Neural progenitor cell (in vitro differentiated cells): ENCODE measurements at regions not wholly inside any gene's neighbourhood (a gene's known extent, or its start where the extent isn't known, plus 50 kb on each side); places are given as distances from the start of the nearest gene placed in this dataset.

Experiments used
- DNase-seq: peaks from one replicate; pipeline ENCODE4 v3.0.0-alpha.2; 2016; ENCODE audit warnings: low spot score
- H2AFZ ChIP-seq: fragments of 200-600 bp; sonication (generic); replicated peaks from 2 replicates; pipeline ENCODE4 v1.6.1; 2016; ENCODE audit warnings: antibody characterized with exemption
- H3F3A ChIP-seq: fragments of 200-600 bp; sonication (generic); 2 replicates; pipeline ENCODE4 v1.6.1; 2016; ENCODE audit warnings: antibody characterized with exemption, low read depth
- H3K27ac ChIP-seq: fragments of 200-600 bp; sonication (generic); 2 replicates; pipeline ENCODE4 v1.5.1; 2016; ENCODE audit warnings: mild to moderate bottlenecking
- H3K27me3 ChIP-seq: fragments of 200-600 bp; sonication (generic); 2 replicates; pipeline ENCODE4 v1.6.1; 2016; ENCODE audit warnings: mild to moderate bottlenecking, moderate library complexity
- H3K36me3 ChIP-seq: fragments of 200-600 bp; sonication (generic); 2 replicates; pipeline ENCODE4 v1.5.1; 2016
- H3K4me1 ChIP-seq: fragments of 200-600 bp; sonication (generic); 2 replicates; pipeline ENCODE4 v1.6.1; 2016; ENCODE audit warnings: mixed run types
- H3K4me2 ChIP-seq: fragments of 200-600 bp; sonication (generic); 2 replicates; pipeline ENCODE4 v1.6.1; 2016
- H3K4me3 ChIP-seq: fragments of 200-600 bp; sonication (generic); 2 replicates; pipeline ENCODE4 v1.5.1; 2016
- H3K79me2 ChIP-seq: fragments of 200-600 bp; sonication (generic); 2 replicates; pipeline ENCODE4 v1.6.1; 2016; ENCODE audit warnings: low read depth
- H3K9ac ChIP-seq: fragments of 200-600 bp; sonication (generic); 2 replicates; pipeline ENCODE4 v1.6.1; 2016
- H3K9me3 ChIP-seq: fragments of 200-600 bp; sonication (generic); 2 replicates; pipeline ENCODE4 v1.5.1; 2016; ENCODE audit warnings: low read depth
- H4K20me1 ChIP-seq: fragments of 200-600 bp; sonication (generic); 2 replicates; pipeline ENCODE4 v1.6.1; 2016; ENCODE audit warnings: low read depth
- H3K27ac Mint-ChIP-seq: 3 replicates; pipeline ENCODE4 v1.8.0; 2021; ENCODE audit warnings: mixed read lengths
- H3K27me3 Mint-ChIP-seq: 2 replicates; pipeline ENCODE4 v1.8.0; 2022; ENCODE audit warnings: low read depth, mild to moderate bottlenecking, inconsistent platforms, moderate library complexity, mixed read lengths; ENCODE audit not compliant: insufficient read depth
- H3K36me3 Mint-ChIP-seq: 3 replicates; pipeline ENCODE4 v1.8.0; 2021; ENCODE audit warnings: mixed read lengths
- H3K4me1 Mint-ChIP-seq: 3 replicates; pipeline ENCODE4 v1.8.0; 2021; ENCODE audit warnings: mixed read lengths
- H3K4me3 Mint-ChIP-seq: 3 replicates; pipeline ENCODE4 v1.8.0; 2021; ENCODE audit warnings: mild to moderate bottlenecking, moderate library complexity, mixed read lengths
- H3K9me3 Mint-ChIP-seq: 3 replicates; pipeline ENCODE4 v1.8.0; 2020; ENCODE audit warnings: mixed read lengths
- EZH2 ChIP-seq: fragments of 200-600 bp; sonication (generic); IDR thresholded peaks from 2 replicates; pipeline ENCODE4 v1.6.1; 2017; ENCODE audit warnings: antibody characterized with exemption, mild to moderate bottlenecking, moderate library complexity
- EZH2phosphoT487 ChIP-seq: fragments of 200-600 bp; sonication (generic); IDR thresholded peaks from 2 replicates; pipeline ENCODE4 v1.6.1; 2017; ENCODE audit warnings: antibody characterized with exemption
- TF ChIP-seq, protein P1 (sequence below): fragments of 200-600 bp; sonication (generic); IDR thresholded peaks from 2 replicates; pipeline ENCODE4 v1.5.1; 2017; ENCODE audit warnings: antibody characterized with exemption, mild to moderate bottlenecking

- H2AFZ ChIP-seq = no peak overlapping the region
- H3K27me3 ChIP-seq = peaks cover 100% of the 10 kb centered on the region
- H3K36me3 ChIP-seq = no peaks in the 10 kb centered on the region
- no peak overlapping the region for H3K9ac ChIP-seq
- no peaks in the 10 kb centered on the region for H3K36me3 Mint-ChIP-seq
- no peaks in the 10 kb centered on the region for H3K4me1 ChIP-seq
- TF ChIP-seq EZH2phosphoT487 (no peak), EZH2 (no peak)
- TF ChIP-seq, protein P1, sequence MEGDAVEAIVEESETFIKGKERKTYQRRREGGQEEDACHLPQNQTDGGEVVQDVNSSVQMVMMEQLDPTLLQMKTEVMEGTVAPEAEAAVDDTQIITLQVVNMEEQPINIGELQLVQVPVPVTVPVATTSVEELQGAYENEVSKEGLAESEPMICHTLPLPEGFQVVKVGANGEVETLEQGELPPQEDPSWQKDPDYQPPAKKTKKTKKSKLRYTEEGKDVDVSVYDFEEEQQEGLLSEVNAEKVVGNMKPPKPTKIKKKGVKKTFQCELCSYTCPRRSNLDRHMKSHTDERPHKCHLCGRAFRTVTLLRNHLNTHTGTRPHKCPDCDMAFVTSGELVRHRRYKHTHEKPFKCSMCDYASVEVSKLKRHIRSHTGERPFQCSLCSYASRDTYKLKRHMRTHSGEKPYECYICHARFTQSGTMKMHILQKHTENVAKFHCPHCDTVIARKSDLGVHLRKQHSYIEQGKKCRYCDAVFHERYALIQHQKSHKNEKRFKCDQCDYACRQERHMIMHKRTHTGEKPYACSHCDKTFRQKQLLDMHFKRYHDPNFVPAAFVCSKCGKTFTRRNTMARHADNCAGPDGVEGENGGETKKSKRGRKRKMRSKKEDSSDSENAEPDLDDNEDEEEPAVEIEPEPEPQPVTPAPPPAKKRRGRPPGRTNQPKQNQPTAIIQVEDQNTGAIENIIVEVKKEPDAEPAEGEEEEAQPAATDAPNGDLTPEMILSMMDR = no peak
- no peak overlapping the region for H3K4me3 ChIP-seq
- peaks cover 6% of the 10 kb centered on the region for H3K27me3 Mint-ChIP-seq
- H3K27ac ChIP-seq = no peak overlapping the region
- no peak overlapping the region for H3K4me3 Mint-ChIP-seq
- H3K4me2 ChIP-seq = no peak overlapping the region
- H3K79me2 ChIP-seq = no peaks in the 10 kb centered on the region
- H3F3A ChIP-seq = no peaks in the 10 kb centered on the region
- DNase-seq = no peak
- H4K20me1 ChIP-seq = no peaks in the 10 kb centered on the region
- H3K27ac Mint-ChIP-seq = no peak overlapping the region
- no peaks in the 10 kb centered on the region for H3K9me3 ChIP-seq
- no peaks in the 10 kb centered on the region for H3K9me3 Mint-ChIP-seq
- no peaks in the 10 kb centered on the region for H3K4me1 Mint-ChIP-seq
These were observed 103.3 kb upstream of the TOP3B start for GRCh38 chr22:22085702-22086500.

GRCh38 chr22:22084089-22084711, 101.6 kb upstream of the TOP3B start:
- no peaks in the 10 kb centered on the region for H3K36me3 ChIP-seq
- H3K27me3 Mint-ChIP-seq = peaks cover 6% of the 10 kb centered on the region
- H3K9ac ChIP-seq = no peak overlapping the region
- H3K27ac Mint-ChIP-seq = no peak overlapping the region
- H4K20me1 ChIP-seq = no peaks in the 10 kb centered on the region
- peaks cover 100% of the 10 kb centered on the region for H3K27me3 ChIP-seq
- no peak overlapping the region for H3K4me3 Mint-ChIP-seq
- no peak overlapping the region for H3K4me3 ChIP-seq
- H3K4me1 Mint-ChIP-seq = no peaks in the 10 kb centered on the region
- H3F3A ChIP-seq = no peaks in the 10 kb centered on the region
- H3K79me2 ChIP-seq = no peaks in the 10 kb centered on the region
- no peak overlapping the region for H3K4me2 ChIP-seq
- H3K9me3 Mint-ChIP-seq = no peaks in the 10 kb centered on the region
- H3K27ac ChIP-seq = no peak overlapping the region
- TF ChIP-seq EZH2phosphoT487 = no peak
- TF ChIP-seq, protein P1 = no peak
- no peak for TF ChIP-seq EZH2
- H3K36me3 Mint-ChIP-seq = no peaks in the 10 kb centered on the region
- H2AFZ ChIP-seq = no peak overlapping the region
- H3K4me1 ChIP-seq = no peaks in the 10 kb centered on the region
- H3K9me3 ChIP-seq = no peaks in the 10 kb centered on the region
- no peak for DNase-seq

DNA sequence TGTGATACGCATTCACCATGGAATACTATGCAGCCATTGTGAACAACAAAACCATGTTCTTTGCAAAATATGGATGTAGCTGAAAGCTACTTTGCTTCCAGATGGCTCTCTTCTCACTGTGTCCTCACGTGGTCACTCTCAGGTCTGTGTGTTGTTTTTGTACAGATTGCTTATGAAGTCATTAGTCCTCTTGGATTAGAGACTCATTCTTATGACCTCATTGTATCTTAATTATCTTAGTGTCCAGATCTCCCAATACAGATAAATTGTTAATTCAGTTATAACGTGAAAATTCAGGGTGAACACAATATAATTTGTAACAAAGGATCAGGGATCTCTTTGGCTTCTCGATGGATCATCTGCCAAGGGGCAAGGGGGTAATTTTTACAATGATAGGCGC, 100.4 kb upstream of the TOP3B start:
- Histone ChIP-seq H3K4me1 (no peaks in the 10 kb centered on the region), H3K79me2 (no peaks in the 10 kb centered on the region), H3K4me2 (no peak overlapping the region), H3K9me3 (no peaks in the 10 kb centered on the region), H3K27me3 (peaks cover 100% of the 10 kb centered on the region), H3K36me3 (no peaks in the 10 kb centered on the region), H2AFZ (no peak overlapping the region), H3K4me3 (no peak overlapping the region), H3K27ac (no peak overlapping the region), H3K9ac (no peak overlapping the region), H4K20me1 (no peaks in the 10 kb centered on the region), H3F3A (no peaks in the 10 kb centered on the region)
- no peaks in the 10 kb centered on the region for H3K36me3 Mint-ChIP-seq
- H3K9me3 Mint-ChIP-seq = no peaks in the 10 kb centered on the region
- peaks cover 9% of the 10 kb centered on the region for H3K27me3 Mint-ChIP-seq
- DNase-seq = no peak
- H3K27ac Mint-ChIP-seq = no peak overlapping the region
- TF ChIP-seq EZH2 (no peak), EZH2phosphoT487 (no peak)
- TF ChIP-seq, protein P1 = no peak
- no peaks in the 10 kb centered on the region for H3K4me1 Mint-ChIP-seq
- no peak overlapping the region for H3K4me3 Mint-ChIP-seq
